ENCODE measurements at regions not wholly inside any gene's neighbourhood (a gene's known extent, or its start where the extent isn't known, plus 50 kb on each side); places are given as distances from the start of the nearest gene placed in this dataset.

- ATAC-seq (ENCODE audit: low read depth) (no peak), DNase-seq (no peak)
- no TSS peak for BruUV-seq (replicated peaks)
- Histone ChIP-seq H3K79me1 (ENCODE audit: low read depth in 1 of 2, low read length in 2 of 2) (no peaks in the 10 kb centered on the region), H3K14ac (replicated peaks; ENCODE audit: low read depth, low read length) (no peak overlapping the region), H2BK5ac (ENCODE audit: low read depth, low read length, poor library complexity, severe bottlenecking) (no peak overlapping the region), H4K8ac (ENCODE audit: low read depth in 2 of 2, low read length in 2 of 2) (no peak overlapping the region), H3K36me3 (ENCODE audit: control insufficient read depth, insufficient read depth, low read length) (no peaks in the 10 kb centered on the region), H2AK5ac (ENCODE audit: low read depth, low read length) (no peak overlapping the region), H2BK15ac (ENCODE audit: low read depth, low read length) (no peak overlapping the region), H4K91ac (ENCODE audit: insufficient read depth, low read depth, low read length) (no peak overlapping the region), H3K27ac (ENCODE audit: insufficient read depth, low read length) (no peak overlapping the region), H3K9ac (ENCODE audit: low read depth, low read length) (no peak overlapping the region), H3K4me3 (ENCODE audit: insufficient read depth, low read depth, low read length) (no peak overlapping the region), H3K23ac (ENCODE audit: low read depth, low read length) (no peak overlapping the region), H2AFZ (replicated peaks; ENCODE audit: low read length, poor library complexity) (no peak overlapping the region), H3K18ac (ENCODE audit: low read depth, low read length) (no peak overlapping the region), H3K27me3 (ENCODE audit: control insufficient read depth, insufficient read depth, low read length) (no peaks in the 10 kb centered on the region), H3K4me1 (ENCODE audit: control insufficient read depth, insufficient read depth, low read length) (no peaks in the 10 kb centered on the region), H3K4me2 (ENCODE audit: low read depth, low read length) (no peak overlapping the region), H4K20me1 (ENCODE audit: insufficient read depth, low read length) (no peaks in the 10 kb centered on the region), H2BK120ac (ENCODE audit: low read depth, low read length) (no peak overlapping the region), H2AK9ac (replicated peaks; ENCODE audit: low read depth, low read length, poor library complexity) (no peak overlapping the region), H3K4ac (ENCODE audit: low read depth, low read length) (no peak overlapping the region), H4K5ac (ENCODE audit: low read depth, low read length) (no peak overlapping the region), H3K56ac (ENCODE audit: extremely low read depth, insufficient read depth, low read length) (no peak overlapping the region), H2BK20ac (ENCODE audit: low read depth, low read length) (no peak overlapping the region), H3K9me1 (ENCODE audit: insufficient read depth, low read length) (no peaks in the 10 kb centered on the region), H3K9me3 (ENCODE audit: control insufficient read depth, insufficient read depth, low read length) (no peaks in the 10 kb centered on the region; the same call in 1 of the 2 replicates)
- POLR2A ChIA-PET (ENCODE audit: unreplicated experiment): no interaction called here
- WGBS, 2 experiments (ENCODE audit: extremely low coverage in 2 of 2, insufficient read length in 1 of 2): no CpG with 5 or more reads among the region's 3 CpGs
- in situ Hi-C loops (cut with MboI; ENCODE audit: low sequenced_read_pairs) (no loop called here), dilution Hi-C loops (cut with HindIII; ENCODE audit: low sequenced_read_pairs, unreplicated experiment) (no loop called here), intact Hi-C loops (cut with micrococcal nuclease) (no loop called here)
- CTCF ChIA-PET: no interaction called here
- TF ChIP-seq BHLHE40 (IDR thresholded peaks at IDR 0.05; ENCODE audit: low read depth, low read length): no peak
- no peak for TF ChIP-seq RCOR1 (IDR thresholded peaks at IDR 0.05; ENCODE audit: insufficient replicate concordance, low read length)
- no peak for TF ChIP-seq POLR2A (IDR thresholded peaks at IDR 0.05; ENCODE audit: low read depth, low read length)
- no peak for TF ChIP-seq RFX5 (IDR thresholded peaks at IDR 0.05; ENCODE audit: low read depth, low read length)
- TF ChIP-seq CEBPB (IDR thresholded peaks at IDR 0.05; ENCODE audit: low read depth, low read length): no peak
- TF ChIP-seq MAZ (IDR thresholded peaks at IDR 0.05; ENCODE audit: borderline replicate concordance, low read depth, low read length): no peak
- no peak for TF ChIP-seq USF2 (IDR thresholded peaks at IDR 0.05; ENCODE audit: low read depth, low read length)
Observed at GRCh38 chr4:96406742-96407141, 566.8 kb downstream of the PDHA2 start.
